ENCODE measurements at regions not wholly inside any gene's neighbourhood (a gene's known extent, or its start where the extent isn't known, plus 50 kb on each side); places are given as distances from the start of the nearest gene placed in this dataset.

DNA sequence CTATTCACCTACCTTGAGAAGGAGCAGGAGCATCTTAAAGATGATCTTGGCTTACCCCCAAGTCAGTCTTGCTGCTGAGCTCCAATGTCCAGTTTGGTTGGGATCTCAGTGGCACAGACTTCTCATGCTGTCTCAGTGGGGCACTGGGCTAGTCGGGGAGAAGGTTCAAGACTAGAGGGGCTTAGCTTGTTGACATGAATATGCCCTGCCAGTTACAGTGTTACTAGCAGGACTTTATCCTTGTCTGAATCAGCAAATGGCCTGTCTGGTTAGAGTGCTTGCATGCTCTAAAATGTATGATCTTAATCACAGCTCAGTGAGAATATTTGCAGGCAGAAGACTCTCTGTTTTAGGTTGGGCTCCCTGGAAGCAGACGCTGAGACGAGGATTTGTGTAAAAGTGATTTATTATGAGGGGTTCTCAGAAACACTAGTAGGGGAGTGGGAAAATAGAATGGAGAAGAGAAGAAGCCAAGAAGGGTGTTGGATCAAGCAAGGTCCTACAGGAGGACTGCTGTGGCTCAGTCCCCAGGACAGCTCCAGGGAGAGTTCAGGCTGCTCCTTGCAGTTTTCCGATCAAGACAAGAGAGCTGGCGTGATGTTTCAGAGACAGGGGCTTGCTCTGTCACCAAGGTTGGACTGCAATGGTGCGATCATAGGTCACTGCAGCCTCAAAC, 150.4 kb upstream of the HS3ST2 start:
- TF ChIP-seq CTCF (conservative IDR thresholded peaks at IDR 0.05; ENCODE audit: low read length): no peak
- no peak for TF ChIP-seq EZH2phosphoT487 (IDR thresholded peaks at IDR 0.05; ENCODE audit: borderline replicate concordance)

Data from Loucy (cell line).